ENCODE measurements at regions not wholly inside any gene's neighbourhood (a gene's known extent, or its start where the extent isn't known, plus 50 kb on each side); places are given as distances from the start of the nearest gene placed in this dataset.
A peak's percentile ranks its signal among the peaks of the same experiment; 100 is the strongest.
"Not testable (repeated sequence)": the region's sequence is repeated elsewhere in the genome, so short reads cannot be mapped to it uniquely, and the experiment has no call there.

DNA sequence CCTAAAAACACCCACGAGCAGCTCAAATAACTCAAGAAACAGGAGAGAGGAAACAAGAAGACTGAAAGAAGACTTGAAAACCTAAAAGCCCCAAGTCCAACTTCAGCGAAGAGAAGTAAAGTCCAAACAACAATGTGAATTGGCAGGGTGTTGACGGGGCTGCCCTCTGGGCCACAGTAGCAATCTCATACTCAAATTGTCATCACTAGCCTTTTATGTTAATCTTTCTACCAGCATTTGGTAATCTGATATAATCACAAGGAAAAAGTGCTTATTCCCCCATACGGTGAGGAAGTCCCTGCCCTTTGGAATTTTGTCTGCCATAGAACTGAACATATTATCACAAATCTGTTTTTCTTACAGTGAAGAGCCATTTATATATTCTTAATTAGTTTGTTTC, 51.5 kb upstream of the IFNE start:
- no peak for DNase-seq (ENCODE audit: low read depth in 2 of 2)

DNA sequence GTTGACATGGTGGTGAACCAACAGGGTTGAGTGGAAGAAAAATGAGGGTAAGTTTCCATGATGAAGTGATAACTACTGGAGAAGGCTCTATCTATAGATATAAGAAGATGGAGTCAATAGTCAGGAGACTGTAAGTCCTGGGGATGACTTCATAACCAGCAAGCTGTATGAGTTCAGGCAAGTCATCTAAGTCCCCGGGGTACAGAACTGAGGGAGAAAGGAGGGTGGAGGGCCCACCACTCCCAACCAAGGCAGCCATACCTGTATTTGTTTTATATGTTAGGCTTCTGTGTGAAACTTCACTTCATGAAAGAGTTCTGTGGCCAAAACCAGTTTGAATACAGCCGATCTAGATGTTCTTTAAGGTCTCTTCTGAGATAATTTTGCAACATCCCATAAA, 53.3 kb upstream of the IFNE start:
- no peak for DNase-seq (ENCODE audit: low read depth in 2 of 2)

DNA sequence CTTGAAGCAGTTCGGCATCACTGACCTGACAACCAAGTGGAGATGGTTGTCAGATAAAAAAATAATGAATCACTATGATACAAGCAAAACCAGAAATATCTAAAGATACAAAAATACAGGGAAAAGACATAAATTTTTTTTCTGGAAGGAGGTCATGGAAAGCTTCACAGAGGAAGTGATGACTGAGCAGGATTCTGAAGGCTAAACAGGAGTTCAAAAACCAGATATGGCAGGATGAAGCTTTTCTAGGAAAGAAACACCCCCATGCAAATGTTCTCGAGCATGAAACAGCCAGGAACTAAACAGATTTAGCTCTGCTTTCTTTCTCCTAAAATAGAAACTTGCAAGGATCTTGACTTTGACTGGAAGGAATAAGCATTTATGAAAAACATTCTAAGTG, 60.7 kb upstream of the IFNE start:
- DNase-seq (ENCODE audit: low read depth in 2 of 2): no peak

DNA sequence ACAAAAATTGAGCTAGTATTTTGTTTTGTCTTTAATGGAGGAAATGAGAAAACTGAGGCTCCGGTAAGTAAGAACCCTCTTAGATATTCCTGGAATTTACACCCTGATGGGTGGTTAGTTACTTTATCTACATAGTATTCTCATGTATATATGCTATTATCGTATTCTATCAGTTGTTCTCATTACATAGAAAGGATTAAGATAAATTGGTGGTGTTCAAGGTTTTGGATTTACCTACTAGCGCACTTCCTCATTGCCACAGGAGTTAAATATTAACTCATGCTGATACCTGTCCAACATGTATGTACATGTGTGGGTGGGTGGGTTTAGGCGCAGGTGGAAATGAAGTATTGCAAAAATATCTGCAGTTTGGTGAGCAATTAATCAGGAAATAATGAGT, 61.1 kb upstream of the IFNE start:
- no peak for DNase-seq (ENCODE audit: low read depth in 2 of 2)

DNA sequence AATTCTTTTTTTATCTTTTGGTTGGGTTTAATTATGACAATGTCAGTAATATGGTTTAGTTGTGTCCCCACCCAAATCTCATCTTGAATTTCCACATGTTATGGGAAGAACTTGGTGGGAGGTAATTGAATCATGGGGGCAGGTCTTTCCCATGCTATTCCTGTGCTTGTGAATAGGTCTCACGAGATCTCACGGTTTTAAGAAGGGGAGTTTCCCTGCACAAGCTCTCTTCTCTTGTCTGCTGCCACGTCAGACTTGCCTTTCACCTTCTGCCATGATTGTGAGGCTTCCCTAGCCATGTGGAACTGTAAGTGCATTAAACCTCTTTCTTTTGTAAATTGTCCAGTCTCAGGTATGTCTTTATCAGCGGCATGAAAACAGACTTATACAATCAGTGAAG, 61.7 kb upstream of the IFNE start:
- DNase-seq (ENCODE audit: low read depth in 2 of 2): not testable (repeated sequence)

DNA sequence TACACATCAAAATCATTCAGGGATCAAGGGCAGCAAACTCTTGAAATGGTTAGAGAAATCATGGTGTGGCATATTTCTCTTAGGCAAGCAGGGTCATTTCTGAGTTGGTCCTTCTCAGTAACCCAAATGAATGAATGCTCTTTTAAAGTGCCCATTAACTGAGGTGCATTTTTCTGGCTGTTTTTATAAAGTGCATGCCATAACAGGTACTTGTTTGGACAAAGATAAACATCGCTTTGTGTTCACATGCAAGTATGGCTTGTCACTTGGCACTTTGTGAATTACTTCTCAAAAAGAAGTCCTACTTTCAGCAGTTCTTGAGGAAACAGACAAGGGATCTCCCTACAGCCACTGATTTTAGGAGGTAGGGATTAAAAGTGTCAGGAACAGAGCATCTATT, 64.8 kb upstream of the IFNE start:
- no peak for DNase-seq (ENCODE audit: low read depth in 2 of 2)

DNA sequence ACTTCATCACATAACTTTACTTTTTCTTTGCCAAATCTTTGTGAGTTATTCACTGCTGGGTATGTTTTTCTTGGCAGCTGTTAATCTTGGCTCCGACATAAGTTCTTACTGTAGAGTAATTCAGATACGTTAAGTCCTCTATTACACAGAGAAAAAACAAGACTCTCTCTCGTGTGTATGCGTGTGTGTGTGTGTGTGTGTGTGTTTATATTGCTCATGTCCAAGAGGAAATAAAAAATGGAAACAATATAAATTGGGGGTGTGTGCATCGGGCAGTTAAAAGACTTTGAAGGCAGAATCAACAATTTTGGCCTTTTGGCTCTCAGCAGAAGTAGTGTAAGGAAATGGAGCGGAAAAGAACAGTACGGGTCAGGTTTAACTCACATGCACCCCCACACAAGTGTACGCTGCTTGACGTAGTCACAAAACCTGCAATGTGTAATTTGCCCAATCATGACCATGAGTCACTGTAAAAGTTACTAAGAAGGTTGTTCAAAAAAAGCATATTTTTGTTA, 67.2 kb upstream of the IFNE start:
- DNase-seq (ENCODE audit: low read depth in 2 of 2): no peak

DNA sequence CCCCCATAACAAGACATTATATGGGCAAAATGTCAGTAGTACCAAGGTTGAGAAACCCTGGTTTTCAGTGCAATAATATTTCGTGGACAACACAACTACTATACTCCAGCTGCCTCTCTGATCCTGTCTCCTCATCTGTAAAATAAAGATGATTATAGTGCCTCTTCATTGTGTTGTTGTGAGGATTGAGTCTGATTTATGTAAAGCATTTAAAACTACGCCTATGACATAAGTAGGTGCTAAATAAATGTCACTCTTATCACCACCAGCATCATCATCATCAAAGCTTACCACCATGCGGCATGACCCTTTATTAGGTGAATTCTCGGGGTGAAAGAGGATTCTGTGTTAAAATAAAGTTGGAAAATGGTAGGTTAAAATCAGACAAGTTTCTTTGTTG, 67.8 kb upstream of the IFNE start:
- no peak for DNase-seq (ENCODE audit: low read depth in 2 of 2)

DNA sequence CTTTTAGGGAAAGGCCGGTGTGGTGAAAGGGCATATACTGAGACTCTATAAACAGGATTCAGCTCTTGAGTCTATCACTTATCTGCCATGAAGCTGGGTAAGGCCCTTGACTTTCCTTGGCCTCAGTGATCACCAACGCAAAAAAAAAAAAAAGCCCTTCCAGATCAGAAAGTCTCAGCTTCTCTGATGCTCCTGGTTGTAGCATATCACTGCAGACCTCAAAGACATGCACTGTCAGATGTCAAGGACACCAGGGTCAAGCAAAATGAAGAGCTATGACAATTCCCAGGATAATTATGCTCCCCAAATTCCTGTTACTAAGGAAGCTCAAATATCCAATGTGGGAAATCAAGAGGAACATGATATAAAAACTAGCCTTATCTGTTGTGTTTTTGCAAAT, 68.3 kb upstream of the IFNE start:
- no peak for DNase-seq (ENCODE audit: low read depth in 2 of 2)

DNA sequence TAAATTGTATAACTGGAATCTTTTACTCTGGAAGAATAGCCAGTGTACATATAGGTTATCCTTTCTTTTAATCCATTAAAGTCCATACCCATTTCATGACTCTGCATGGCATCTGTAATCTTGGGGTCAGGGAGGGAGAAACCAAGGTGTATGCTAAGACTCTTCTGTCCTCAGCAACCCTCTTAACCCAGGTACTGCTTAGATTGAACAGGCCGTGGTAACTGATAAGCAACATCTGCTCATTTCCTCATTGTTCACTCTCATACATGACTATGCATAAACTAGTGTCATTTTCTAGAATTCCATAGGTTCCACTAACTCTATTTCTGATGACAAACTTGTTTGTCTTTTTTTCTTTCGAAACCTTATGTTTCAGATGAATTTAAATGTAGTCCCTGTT, 69.3 kb upstream of the IFNE start:
- DNase-seq (ENCODE audit: low read depth in 2 of 2): no peak

DNA sequence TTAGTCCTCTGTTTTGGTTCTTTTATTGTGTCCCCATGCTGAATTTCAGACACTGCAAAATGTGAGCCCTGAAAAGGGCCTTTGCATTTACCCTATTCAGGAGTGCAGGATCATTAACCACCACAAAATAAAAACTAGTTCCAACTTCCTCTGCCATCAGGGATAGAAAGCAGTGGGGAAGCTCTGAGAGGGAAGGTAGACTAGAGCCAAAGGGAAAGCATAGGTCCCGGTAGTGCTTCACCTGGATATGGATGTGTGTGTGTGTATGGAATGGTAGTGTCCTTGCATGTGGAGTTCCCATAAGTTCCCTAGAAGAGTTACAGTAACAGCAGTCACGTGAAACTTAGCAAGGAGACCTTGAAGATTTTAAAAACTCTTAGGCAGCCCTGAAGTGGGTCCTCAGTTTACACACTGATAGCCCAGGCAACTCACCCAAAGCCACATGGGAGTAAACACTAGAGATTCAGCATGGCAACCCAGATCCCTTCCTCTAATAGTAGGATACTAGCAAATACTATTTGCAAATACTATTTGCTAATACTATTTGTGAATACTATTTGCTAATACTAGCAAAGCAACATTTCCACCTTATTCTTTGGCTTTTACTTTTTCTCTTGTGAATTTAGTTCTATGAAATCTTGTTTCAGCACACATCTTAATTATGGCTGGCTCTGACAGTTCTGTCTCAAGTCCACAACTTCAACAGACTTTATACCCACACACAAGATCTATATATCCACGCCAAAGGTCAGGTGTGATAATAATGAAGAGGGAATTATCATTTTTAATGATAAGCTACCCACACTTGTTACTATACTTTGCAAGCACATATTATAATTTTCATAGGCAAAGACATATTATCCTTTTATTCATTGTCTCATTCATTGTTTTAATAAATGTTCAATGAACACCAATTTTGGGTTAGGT, 70.4 kb upstream of the IFNE start:
- no peak for DNase-seq (ENCODE audit: low read depth in 2 of 2)

DNA sequence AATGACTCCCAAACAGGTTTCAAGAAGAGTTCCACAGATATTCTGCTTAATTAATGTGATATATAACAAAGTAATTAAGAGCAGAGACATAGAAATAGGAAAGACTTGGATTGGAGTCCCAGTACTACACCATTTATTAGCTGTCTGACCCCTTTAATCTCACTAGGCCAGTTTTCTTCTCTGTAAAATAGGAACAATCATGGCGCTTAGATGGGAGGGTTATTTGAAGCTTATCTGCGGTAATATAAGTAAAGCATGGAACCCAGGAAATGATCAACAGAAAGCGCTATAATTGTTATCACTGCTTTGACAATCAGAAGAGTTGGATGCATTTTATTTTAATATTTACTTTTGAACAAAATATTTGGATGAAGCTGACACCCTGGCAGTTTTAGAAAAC, 71.3 kb upstream of the IFNE start:
- no peak for DNase-seq (ENCODE audit: low read depth in 2 of 2)

DNA sequence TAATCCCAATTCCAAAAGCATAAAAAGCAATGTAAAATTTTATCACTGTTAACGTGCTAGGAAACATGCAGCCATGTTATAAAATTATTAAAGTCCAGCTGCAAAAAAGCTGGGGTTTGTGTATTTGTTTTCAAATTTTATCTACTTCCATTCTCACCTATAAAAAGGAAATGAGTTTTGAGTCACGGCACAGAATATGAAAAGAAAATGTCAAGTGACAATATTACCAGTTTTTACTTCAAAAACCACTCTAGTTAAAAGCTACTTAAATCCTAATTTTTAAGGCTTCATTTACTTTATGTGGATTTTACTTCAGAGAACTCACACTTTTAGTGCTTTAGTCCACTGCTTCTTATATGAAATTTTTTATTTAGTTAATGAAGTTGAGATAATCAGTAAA, 72.7 kb upstream of the IFNE start:
- no peak for DNase-seq (ENCODE audit: low read depth in 2 of 2)

DNA sequence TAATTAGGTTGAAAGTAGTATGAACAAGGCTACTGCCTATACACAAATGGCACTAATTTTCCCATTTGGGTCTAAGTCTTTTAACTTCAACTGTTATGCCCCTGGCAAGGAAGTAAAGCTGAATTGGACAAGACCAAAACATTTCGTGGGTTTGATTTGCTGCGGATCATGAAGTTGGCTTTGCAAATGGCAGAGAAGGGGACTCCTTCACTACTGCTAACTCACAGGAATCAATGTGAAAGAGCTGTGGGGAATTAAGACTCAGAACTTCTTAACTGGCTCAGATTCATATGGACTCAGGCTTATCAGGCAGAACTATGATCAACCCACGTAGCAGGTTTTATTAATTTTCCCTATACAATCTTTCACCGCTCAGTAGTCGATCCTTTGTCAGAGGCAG, 73.8 kb upstream of the IFNE start:
- DNase-seq (ENCODE audit: low read depth in 2 of 2): no peak

DNA sequence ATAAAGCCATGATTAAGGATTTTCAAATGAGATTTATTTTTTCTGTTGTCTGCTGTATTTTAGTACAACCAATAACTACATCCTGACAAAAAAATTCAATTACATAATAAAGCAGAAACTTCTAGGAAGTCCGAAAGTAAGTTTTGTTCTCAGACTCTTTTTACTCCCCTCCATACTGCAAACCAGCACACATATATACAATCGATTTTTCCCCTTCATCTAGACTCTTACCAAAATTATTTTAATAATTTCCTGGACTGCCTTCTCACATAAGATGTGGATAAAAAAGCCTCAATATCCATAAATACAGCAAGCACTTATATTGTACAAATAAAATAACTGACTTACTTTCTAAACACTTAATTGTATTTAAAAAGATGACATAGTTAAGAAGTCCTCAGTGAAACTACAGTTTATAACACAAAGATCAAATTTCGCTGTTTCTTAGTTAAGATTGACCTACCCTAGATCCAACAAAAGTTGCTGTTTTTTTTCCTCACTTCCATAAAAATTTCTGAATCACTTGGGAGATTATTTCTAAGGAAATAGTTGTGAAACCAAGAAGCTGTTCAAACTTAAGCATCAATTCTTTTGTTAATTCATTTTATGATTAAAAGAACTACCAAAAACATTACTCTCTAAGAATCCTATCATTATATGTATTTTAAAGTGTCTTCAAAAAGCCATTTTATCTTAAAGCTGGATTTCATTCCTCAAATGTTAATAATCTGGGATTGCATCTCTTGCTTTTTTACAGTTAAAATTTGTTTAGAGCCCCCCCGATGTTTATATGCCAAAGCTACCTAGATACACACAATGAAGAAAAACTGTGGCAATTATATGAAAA, 74.7 kb upstream of the IFNE start:
- DNase-seq (ENCODE audit: low read depth in 2 of 2): no peak

DNA sequence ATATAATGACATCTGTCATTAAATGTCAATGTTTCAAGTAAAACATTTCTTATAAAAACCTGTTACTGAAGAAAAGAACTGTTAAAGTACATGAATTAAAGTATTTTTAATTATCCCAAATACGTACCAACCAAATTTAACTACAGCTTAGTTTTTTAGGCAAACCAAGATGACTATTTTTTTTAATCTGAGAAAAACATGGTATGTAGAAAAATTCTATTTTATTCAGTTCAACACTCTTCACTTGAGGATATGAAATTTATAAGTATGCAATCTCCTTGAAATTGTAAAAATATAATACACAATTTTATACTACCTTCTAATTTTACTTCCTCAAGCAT, 75.3 kb upstream of the IFNE start:
- DNase-seq (ENCODE audit: low read depth in 2 of 2): no peak

DNA sequence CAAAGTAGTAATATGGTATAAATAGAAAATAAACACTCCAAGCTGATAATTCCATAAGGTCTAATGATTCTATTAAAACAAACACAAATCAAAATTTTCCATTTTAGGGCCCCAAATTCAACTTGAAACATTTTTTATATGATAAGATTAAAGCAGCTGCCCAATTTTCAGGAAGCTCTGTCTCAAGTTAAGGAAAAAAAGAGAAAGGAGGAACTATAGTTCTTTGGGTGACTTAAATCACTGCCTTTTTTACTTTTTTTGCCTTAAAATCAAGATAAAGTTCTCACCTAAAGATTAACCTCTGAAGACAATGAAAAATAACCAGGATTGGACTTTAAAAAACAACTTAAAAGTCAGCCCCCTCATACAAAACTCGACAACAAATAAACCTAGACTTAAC, 76.0 kb upstream of the IFNE start:
- DNase-seq (ENCODE audit: low read depth in 2 of 2): no peak

DNA sequence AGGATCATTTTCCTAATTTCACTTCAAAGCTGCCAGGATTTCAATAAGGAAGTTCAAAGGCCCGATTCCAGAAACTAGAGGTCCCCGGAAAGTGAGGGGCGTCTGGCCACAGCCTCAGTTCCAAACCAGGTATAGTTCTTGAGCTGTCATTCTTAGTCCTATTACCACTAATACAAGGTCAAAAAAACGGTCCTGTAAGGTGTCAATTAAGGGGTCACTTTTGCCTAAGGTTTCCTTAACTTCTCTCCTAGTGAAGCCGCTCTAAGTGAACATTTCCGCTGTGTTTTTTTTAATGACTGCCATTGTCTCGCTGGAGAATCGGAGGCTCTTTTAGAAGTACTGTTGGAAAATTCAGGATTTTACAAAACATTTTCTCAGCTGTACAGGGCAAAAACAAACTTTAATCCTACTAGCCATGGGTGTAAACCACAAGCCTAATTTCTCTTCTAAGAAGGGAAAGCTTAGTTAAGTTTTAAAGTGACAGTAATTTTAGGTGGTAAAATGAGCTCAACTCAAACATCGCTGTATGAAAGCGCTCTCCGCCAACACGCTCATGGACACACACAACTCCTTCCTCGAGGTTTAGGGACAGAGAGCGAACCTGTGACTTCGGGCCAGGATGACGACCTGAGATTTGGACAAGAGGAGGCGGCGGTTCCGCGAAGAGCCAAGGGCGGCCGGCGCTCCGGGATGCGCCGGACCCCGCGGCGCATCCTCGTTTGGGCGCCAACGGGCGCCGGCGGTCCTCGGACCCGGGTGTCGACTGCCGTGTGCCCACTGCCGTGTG, 76.7 kb upstream of the IFNE start:
- DNase-seq (ENCODE audit: low read depth in 2 of 2): no peak

DNA sequence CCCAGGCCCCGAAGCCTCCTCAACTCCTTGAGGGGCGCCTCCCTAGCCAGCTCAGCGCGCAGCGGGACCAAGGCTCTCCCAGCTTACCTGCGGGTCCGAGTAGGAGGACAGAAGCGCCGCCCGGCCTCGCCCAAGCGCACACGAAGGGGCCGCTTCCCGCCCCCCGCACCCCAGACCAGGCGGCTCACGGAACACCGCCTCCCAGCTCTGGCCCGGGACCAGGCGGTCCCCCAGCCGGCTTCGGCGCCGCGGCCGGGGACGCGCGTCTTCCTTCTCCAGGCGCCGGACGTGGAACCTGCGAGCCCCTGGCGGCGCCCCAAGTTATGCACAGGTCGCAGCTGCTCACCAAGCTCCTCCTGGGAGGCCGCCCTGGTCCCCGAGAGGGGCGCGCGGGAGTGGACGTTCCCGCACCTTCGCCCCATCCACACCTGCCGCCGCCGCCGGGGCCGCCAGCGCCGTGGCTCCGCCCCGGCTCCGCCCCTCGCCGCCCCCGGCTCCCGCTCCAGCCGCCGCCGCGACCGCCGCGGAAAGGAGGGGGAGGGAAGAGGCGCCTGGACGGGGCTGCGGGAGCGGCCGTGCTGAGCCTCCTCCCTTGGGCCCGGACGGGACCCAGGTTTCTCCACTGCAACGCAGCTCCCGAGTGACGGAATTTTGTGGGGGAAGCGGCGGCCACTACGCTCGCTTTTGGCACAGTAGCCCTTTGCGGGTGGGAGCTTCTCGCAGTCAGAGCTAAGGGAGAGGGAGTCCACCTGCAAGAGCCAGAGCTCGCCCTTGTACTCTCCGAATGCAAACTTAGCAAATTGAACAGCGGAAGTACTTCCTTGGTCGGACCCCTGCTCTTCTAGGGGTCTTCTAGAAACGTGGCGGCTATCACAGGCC, 77.5 kb upstream of the IFNE start:
- DNase-seq (ENCODE audit: low read depth in 2 of 2): peak in 1 of 2 donors; percentile 17

DNA sequence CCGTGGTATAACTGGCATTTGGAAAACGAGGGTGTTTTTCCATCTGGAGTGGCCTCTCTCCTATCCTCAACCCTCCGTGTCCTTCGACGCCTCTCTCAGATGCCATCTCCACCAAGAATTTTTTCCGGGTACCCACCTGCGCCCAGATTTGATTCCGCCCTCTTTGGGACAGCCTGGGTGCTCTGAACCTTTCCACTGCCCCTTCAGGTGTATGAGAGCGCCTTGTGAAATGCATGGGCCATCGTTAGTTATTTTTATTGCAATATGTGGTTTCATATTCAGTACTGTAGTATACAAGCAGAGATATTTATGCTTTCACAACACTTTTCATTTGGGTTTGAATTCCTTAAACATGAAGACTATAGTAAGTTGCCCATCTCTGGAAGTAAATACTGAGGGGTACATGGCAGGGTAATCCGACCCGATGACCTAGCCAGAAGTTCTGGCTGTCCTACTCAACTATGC, 78.2 kb upstream of the IFNE start:
- no peak for DNase-seq (ENCODE audit: low read depth in 2 of 2)

DNA sequence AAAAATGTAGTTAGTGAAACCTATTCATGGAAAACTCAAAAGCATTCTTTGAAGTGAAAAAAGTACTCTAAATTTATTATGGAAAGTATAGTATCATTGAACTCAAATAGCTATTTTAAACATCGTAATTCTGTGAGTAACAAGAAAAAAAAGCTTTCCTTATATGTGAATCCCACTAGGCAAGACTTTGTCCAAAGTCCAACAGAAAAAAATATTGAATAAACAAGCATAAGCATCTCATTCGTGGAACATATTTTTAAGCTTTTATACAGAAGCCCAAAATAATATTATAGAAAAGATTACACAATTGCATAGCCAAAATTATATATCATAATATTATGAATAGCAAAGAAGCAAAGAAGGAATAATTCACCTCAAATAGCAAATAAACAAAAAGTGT, 79.4 kb upstream of the IFNE start:
- DNase-seq (ENCODE audit: low read depth in 2 of 2): no peak
